Astrocyte (in vitro differentiated cells and primary cell): ENCODE measurements at regions not wholly inside any gene's neighbourhood (a gene's known extent, or its start where the extent isn't known, plus 50 kb on each side); places are given as distances from the start of the nearest gene placed in this dataset.

Source experiments
- DNase-seq: peaks from one replicate; pipeline ENCODE4 v3.0.0-alpha.2; 2010; ENCODE audit warnings: low read depth
- FAIRE-seq: peaks from 2 replicates; lab custom pipeline; 2011; peaks lifted over from hg19 to GRCh38; lab: Jason Lieb, UNC
- H2AFZ ChIP-seq: 2 replicates; pipeline ENCODE4 v1.6.0; 2012; ENCODE audit warnings: low read depth, low read length, inconsistent platforms
- H3K27ac ChIP-seq: 2 replicates; pipeline ENCODE4 v1.5.1; 2011; ENCODE audit warnings: low read depth, low read length, inconsistent platforms
- H3K27me3 ChIP-seq: 2 replicates; pipeline ENCODE4 v1.6.0; 2011; ENCODE audit warnings: low read length, inconsistent platforms; ENCODE audit not compliant: insufficient read depth
- H3K36me3 ChIP-seq: 2 replicates; pipeline ENCODE4 v1.5.1; 2011; ENCODE audit warnings: low read length, inconsistent platforms; ENCODE audit not compliant: insufficient read depth
- H3K4me1 ChIP-seq: 2 replicates; pipeline ENCODE4 v1.5.1; 2011; ENCODE audit warnings: low read length, inconsistent platforms; ENCODE audit not compliant: insufficient read depth
- H3K4me2 ChIP-seq: 2 replicates; pipeline ENCODE4 v1.6.0; 2012; ENCODE audit warnings: low read length, inconsistent platforms
- H3K4me3 ChIP-seq: 2 replicates; pipeline ENCODE4 v1.5.1; 2011; ENCODE audit warnings: low read depth, mild to moderate bottlenecking, low read length, inconsistent platforms; ENCODE audit not compliant: insufficient read depth
- H3K79me2 ChIP-seq: 2 replicates; pipeline ENCODE4 v1.6.0; 2012; ENCODE audit warnings: mild to moderate bottlenecking, low read length, inconsistent platforms; ENCODE audit not compliant: insufficient read depth
- H3K9ac ChIP-seq: 2 replicates; pipeline ENCODE4 v1.6.0; 2012; ENCODE audit warnings: mild to moderate bottlenecking, low read length, inconsistent platforms
- H3K9me3 ChIP-seq: 2 replicates; pipeline ENCODE4 v1.5.1; 2012; ENCODE audit warnings: low read depth, mild to moderate bottlenecking, low read length, inconsistent platforms; ENCODE audit not compliant: insufficient read depth
- H4K20me1 ChIP-seq: 2 replicates; pipeline ENCODE4 v1.6.0; 2012; ENCODE audit warnings: low read length, inconsistent platforms; ENCODE audit not compliant: insufficient read depth
- H3K27ac Mint-ChIP-seq: one replicate; pipeline ENCODE4 v1.8.0; 2021; ENCODE audit warnings: mild to moderate bottlenecking, mixed read lengths; ENCODE audit not compliant: unreplicated experiment
- H3K27me3 Mint-ChIP-seq: one replicate; pipeline ENCODE4 v1.8.0; 2021; ENCODE audit warnings: low read depth, mixed read lengths; ENCODE audit not compliant: unreplicated experiment
- H3K36me3 Mint-ChIP-seq: one replicate; pipeline ENCODE4 v1.8.0; 2021; ENCODE audit warnings: low read depth, mixed read lengths; ENCODE audit not compliant: unreplicated experiment
- H3K4me1 Mint-ChIP-seq: one replicate; pipeline ENCODE4 v1.8.0; 2021; ENCODE audit warnings: low read depth, mixed read lengths; ENCODE audit not compliant: unreplicated experiment
- H3K4me3 Mint-ChIP-seq: one replicate; pipeline ENCODE4 v1.8.0; 2021; ENCODE audit warnings: mild to moderate bottlenecking, moderate library complexity, mixed read lengths; ENCODE audit not compliant: unreplicated experiment
- H3K9me3 Mint-ChIP-seq: one replicate; pipeline ENCODE4 v1.8.0; 2021; ENCODE audit warnings: mild to moderate bottlenecking, mixed read lengths; ENCODE audit not compliant: unreplicated experiment
- EZH2 ChIP-seq: IDR thresholded peaks from 2 replicates; pipeline ENCODE4 v1.6.1; 2012; ENCODE audit warnings: mild to moderate bottlenecking, low read length, inconsistent platforms; ENCODE audit not compliant: insufficient read depth
- TF ChIP-seq, protein P1 (sequence below): IDR thresholded peaks from 2 replicates; pipeline ENCODE4 v1.5.1; 2011; ENCODE audit warnings: low read depth, mild to moderate bottlenecking, inconsistent platforms, low read length, moderate library complexity; ENCODE audit not compliant: insufficient read depth

DNA sequence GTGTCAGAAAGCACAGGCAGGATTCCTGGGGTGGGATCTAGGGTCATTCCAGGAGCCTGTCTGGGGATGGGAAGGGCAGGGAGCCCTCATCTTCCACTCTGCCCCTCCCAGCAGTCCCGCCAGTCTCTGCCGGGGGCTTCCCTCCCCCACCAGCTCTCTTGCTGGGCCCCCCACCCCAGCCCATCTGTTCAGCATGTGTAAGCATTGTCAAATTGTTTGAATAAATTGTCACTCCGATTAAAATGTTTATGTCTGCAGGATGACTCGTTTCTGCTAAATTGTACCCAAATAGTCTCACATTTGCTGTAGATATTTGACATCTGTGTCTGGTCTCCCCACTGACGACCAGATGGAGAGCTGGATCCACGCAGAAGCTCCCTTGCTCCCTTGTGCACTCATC is 257.6 kb downstream of the ANKRD60 start:
- Histone ChIP-seq H3K4me2 (no peak overlapping the region), H3K9ac (no peak overlapping the region), H3K36me3 (no peaks in the 10 kb centered on the region), H3K9me3 (peaks cover 3% of the 10 kb centered on the region), H3K27ac (no peak overlapping the region), H3K4me3 (no peak overlapping the region), H3K27me3 (no peaks in the 10 kb centered on the region), H3K79me2 (no peaks in the 10 kb centered on the region), H3K4me1 (no peaks in the 10 kb centered on the region), H4K20me1 (no peaks in the 10 kb centered on the region), H2AFZ (no peak overlapping the region)
- DNase-seq (no peak), FAIRE-seq (no peak)
- H3K27ac Mint-ChIP-seq: no peak overlapping the region
- H3K36me3 Mint-ChIP-seq: peaks cover 9% of the 10 kb centered on the region
- peaks cover 6% of the 10 kb centered on the region for H3K4me1 Mint-ChIP-seq
- H3K27me3 Mint-ChIP-seq: peaks cover 52% of the 10 kb centered on the region
- peaks cover 18% of the 10 kb centered on the region for H3K9me3 Mint-ChIP-seq
- H3K4me3 Mint-ChIP-seq: no peak overlapping the region
- TF ChIP-seq, protein P1, sequence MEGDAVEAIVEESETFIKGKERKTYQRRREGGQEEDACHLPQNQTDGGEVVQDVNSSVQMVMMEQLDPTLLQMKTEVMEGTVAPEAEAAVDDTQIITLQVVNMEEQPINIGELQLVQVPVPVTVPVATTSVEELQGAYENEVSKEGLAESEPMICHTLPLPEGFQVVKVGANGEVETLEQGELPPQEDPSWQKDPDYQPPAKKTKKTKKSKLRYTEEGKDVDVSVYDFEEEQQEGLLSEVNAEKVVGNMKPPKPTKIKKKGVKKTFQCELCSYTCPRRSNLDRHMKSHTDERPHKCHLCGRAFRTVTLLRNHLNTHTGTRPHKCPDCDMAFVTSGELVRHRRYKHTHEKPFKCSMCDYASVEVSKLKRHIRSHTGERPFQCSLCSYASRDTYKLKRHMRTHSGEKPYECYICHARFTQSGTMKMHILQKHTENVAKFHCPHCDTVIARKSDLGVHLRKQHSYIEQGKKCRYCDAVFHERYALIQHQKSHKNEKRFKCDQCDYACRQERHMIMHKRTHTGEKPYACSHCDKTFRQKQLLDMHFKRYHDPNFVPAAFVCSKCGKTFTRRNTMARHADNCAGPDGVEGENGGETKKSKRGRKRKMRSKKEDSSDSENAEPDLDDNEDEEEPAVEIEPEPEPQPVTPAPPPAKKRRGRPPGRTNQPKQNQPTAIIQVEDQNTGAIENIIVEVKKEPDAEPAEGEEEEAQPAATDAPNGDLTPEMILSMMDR: no peak
- no peak for TF ChIP-seq EZH2

DNA sequence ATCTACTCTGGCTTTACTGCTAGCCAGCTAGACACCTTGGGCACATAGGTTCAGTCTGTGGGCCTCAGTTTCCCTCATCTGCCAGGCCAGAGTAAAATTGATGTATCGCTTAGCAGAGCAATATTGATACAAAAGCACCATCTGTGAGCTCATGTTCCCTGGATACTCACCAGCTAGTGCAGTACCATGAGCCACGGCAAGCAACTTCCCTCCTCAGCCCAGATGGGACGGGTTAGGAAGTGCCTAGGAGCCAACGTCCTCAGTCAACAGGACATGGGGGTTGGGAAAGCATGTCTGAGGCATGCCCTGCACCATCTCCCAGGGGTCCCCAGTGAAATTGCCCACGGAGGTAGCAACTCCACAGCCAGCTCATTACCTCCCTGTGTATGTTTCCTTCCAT is 258.3 kb downstream of the ANKRD60 start:
- no peak overlapping the region for H3K4me2 ChIP-seq
- DNase-seq (no peak), FAIRE-seq (no peak)
- Mint-ChIP-seq H3K36me3 (peaks cover 9% of the 10 kb centered on the region), H3K9me3 (peaks cover 18% of the 10 kb centered on the region), H3K27me3 (peaks cover 52% of the 10 kb centered on the region), H3K4me3 (no peak overlapping the region), H3K27ac (no peak overlapping the region), H3K4me1 (peaks cover 6% of the 10 kb centered on the region)
- no peak for TF ChIP-seq EZH2
- H3K4me1 ChIP-seq: no peaks in the 10 kb centered on the region
- H4K20me1 ChIP-seq: no peaks in the 10 kb centered on the region
- H3K9ac ChIP-seq: no peak overlapping the region
- H3K36me3 ChIP-seq: no peaks in the 10 kb centered on the region
- no peak overlapping the region for H3K4me3 ChIP-seq
- no peaks in the 10 kb centered on the region for H3K79me2 ChIP-seq
- no peaks in the 10 kb centered on the region for H3K27me3 ChIP-seq
- peaks cover 3% of the 10 kb centered on the region for H3K9me3 ChIP-seq
- no peak overlapping the region for H2AFZ ChIP-seq
- H3K27ac ChIP-seq: no peak overlapping the region

DNA sequence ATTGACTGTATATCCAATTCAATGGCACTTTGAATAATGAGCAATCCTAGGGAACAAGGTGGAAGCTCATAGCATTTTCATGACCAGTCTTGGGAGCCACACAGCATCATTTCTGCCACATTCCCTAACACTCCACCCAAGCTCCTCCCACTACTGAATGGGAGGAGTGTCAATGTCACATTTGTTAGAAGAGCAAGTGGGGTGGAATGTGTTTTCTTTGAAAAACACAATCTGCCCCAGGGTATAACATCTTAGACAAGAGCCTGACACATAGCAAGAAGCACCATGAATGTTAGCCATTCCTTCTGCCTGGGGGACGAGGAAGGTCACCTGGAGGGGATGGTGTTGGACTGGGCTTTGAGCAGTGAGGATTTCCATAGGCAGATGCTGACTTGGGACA is 258.3 kb upstream of the PMEPA1 start:
- TF ChIP-seq EZH2: no peak
- TF ChIP-seq, protein P1: no peak
- no peak overlapping the region for H3K27ac Mint-ChIP-seq
- Histone ChIP-seq H3K4me2 (no peak overlapping the region), H4K20me1 (no peaks in the 10 kb centered on the region), H3K27ac (no peak overlapping the region), H2AFZ (no peak overlapping the region), H3K9me3 (peaks cover 3% of the 10 kb centered on the region), H3K9ac (no peak overlapping the region), H3K4me1 (peaks cover 4% of the 10 kb centered on the region), H3K4me3 (no peak overlapping the region), H3K79me2 (no peaks in the 10 kb centered on the region), H3K36me3 (no peaks in the 10 kb centered on the region), H3K27me3 (no peaks in the 10 kb centered on the region)
- H3K27me3 Mint-ChIP-seq: peaks cover 51% of the 10 kb centered on the region
- FAIRE-seq (no peak), DNase-seq (no peak)
- H3K9me3 Mint-ChIP-seq: peaks cover 17% of the 10 kb centered on the region
- H3K36me3 Mint-ChIP-seq: peaks cover 7% of the 10 kb centered on the region
- H3K4me1 Mint-ChIP-seq: peaks cover 10% of the 10 kb centered on the region
- no peak overlapping the region for H3K4me3 Mint-ChIP-seq
